Colonic mucosa (tissue), 4 donors: ENCODE measurements at regions not wholly inside any gene's neighbourhood (a gene's known extent, or its start where the extent isn't known, plus 50 kb on each side); places are given as distances from the start of the nearest gene placed in this dataset.
"Not testable (repeated sequence)": the region's sequence is repeated elsewhere in the genome, so short reads cannot be mapped to it uniquely, and the experiment has no call there.

Experiments
- DNase-seq: peaks from one replicate; pipeline ENCODE4 v3.0.0-alpha.2; 2020
- H3K27ac ChIP-seq: fragments of 200-600 bp; one replicate; pipeline ENCODE4 v1.8.0; 2021
- H3K27me3 ChIP-seq: fragments of 200-600 bp; one replicate; pipeline ENCODE4 v1.8.0; 2021
- H3K36me3 ChIP-seq: fragments of 200-600 bp; one replicate; pipeline ENCODE4 v1.8.0; 2021
- H3K4me1 ChIP-seq: fragments of 200-600 bp; one replicate; pipeline ENCODE4 v1.8.0; 2021; ENCODE audit warnings: mild to moderate bottlenecking
- H3K4me3 ChIP-seq: fragments of 200-600 bp; one replicate; pipeline ENCODE4 v1.8.0; 2021
- H3K9ac ChIP-seq, 2 donors: one replicate each; pipeline ENCODE4 v1.7.0; 2013; ENCODE audit warnings: control low read depth in 2 of 2, low read depth in 2 of 2, low read length in 2 of 2
- H3K9me3 ChIP-seq: fragments of 200-600 bp; one replicate; pipeline ENCODE4 v1.8.0; 2021
- intact Hi-C: fragments of 100-400 bp; cut with DNase I; formaldehyde crosslinking; loops from one replicate; pipeline ENCODE4 v1.14.1; 2022
- TF ChIP-seq, protein P1 (sequence below): fragments of 200-600 bp; IDR thresholded peaks from one replicate; pipeline ENCODE4 v1.8.0; 2022; ENCODE audit warnings: antibody characterized with exemption, mild to moderate bottlenecking
- donor health status: healthy.
- donor health status: DM: no; HTN: no; CAD: no.
- donor health status: DM: no; HTN: no; CAD: no.

DNA sequence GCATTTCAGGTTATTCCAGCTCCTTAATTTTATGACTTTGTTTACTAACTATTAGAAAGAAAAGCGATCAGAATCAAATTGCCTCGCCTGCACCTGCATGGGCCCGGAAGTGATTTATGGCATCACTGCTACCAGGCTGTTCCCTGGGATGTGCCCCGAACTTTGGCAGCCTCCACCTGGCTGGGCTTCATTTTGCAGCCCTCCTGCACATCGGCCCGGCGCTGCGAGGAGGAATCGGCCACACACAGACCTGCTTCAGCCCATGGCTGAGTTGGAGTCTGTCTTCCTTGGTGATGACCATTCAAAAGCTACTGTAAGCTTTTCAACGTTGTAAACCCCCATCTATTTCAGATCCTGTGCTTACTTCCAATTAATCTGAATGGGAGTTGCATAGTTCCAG lies 638.0 kb downstream of the RNF144A start:
- Histone ChIP-seq H3K9ac (no peak overlapping the region), H3K4me1 (no peaks in the 10 kb centered on the region), H3K9me3 (no peaks in the 10 kb centered on the region), H3K27ac (no peak overlapping the region), H3K27me3 (no peaks in the 10 kb centered on the region), H3K4me3 (no peak overlapping the region), H3K36me3 (no peaks in the 10 kb centered on the region)
- intact Hi-C loops, result no loop called here
- DNase-seq, result no peak
- TF ChIP-seq, protein P1, sequence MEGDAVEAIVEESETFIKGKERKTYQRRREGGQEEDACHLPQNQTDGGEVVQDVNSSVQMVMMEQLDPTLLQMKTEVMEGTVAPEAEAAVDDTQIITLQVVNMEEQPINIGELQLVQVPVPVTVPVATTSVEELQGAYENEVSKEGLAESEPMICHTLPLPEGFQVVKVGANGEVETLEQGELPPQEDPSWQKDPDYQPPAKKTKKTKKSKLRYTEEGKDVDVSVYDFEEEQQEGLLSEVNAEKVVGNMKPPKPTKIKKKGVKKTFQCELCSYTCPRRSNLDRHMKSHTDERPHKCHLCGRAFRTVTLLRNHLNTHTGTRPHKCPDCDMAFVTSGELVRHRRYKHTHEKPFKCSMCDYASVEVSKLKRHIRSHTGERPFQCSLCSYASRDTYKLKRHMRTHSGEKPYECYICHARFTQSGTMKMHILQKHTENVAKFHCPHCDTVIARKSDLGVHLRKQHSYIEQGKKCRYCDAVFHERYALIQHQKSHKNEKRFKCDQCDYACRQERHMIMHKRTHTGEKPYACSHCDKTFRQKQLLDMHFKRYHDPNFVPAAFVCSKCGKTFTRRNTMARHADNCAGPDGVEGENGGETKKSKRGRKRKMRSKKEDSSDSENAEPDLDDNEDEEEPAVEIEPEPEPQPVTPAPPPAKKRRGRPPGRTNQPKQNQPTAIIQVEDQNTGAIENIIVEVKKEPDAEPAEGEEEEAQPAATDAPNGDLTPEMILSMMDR, result no peak

DNA sequence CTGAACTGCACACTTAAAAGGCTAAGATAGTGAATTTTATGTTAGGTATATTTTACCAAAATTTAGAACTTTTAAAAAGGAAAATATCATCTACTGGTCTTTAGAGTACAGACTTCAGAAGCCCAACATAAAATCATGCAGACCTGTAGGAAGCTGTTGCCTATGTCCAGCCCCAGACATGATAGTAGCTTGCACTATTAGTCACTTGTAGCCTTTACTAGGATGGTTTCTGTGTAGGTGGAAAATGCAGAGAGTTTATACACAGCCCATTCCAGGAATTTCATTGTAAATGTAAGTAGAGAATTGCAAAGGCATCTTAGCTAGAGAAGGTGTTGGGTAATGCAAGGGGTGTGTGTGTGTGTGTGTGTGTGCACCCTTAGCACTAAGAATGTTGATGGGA lies 640.2 kb downstream of the RNF144A start:
- no peak overlapping the region for H3K27ac ChIP-seq
- H3K9ac ChIP-seq, result no peak overlapping the region
- intact Hi-C loops, result no loop called here
- H3K36me3 ChIP-seq, result no peaks in the 10 kb centered on the region
- no peaks in the 10 kb centered on the region for H3K4me1 ChIP-seq
- H3K9me3 ChIP-seq, result no peaks in the 10 kb centered on the region
- no peak for DNase-seq
- H3K4me3 ChIP-seq, result no peak overlapping the region
- H3K27me3 ChIP-seq, result no peaks in the 10 kb centered on the region
- TF ChIP-seq, protein P1, result no peak

GRCh38 chr2:7559791-7560190 lies 642.6 kb downstream of the RNF144A start:
- TF ChIP-seq, protein P1, result no peak
- Histone ChIP-seq H3K4me3 (no peak overlapping the region), H3K4me1 (no peaks in the 10 kb centered on the region), H3K27me3 (no peaks in the 10 kb centered on the region), H3K9me3 (no peaks in the 10 kb centered on the region), H3K36me3 (no peaks in the 10 kb centered on the region), H3K27ac (no peak overlapping the region), H3K9ac (no peak overlapping the region)
- DNase-seq, result no peak
- intact Hi-C loops, result no loop called here

DNA sequence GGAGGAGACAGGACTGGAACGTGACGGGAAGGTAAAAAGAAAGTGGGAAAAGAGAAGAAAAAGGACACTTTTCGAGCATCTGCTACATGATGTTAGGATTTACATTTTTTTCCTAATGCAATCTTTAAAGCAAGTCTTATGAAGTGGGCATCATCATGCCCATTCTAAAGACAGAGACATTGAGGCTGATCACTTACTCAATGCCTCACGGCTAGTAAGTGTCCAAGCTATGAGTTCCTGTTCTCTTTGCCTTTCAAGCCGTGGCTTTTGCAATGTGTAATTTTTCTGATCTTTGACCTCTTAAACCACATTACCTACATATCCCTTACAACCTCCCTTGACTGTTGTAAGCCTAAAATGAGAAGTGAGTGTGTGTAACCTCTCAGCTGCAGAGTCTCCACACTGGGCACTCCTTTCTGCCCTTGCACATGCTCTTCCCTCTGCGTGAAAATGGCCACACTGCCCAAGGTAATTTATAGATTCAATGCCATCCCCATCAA lies 649.2 kb downstream of the RNF144A start:
- Histone ChIP-seq H3K4me3 (no peak overlapping the region), H3K27me3 (no peaks in the 10 kb centered on the region), H3K9me3 (no peaks in the 10 kb centered on the region), H3K9ac (no peak overlapping the region), H3K27ac (no peak overlapping the region), H3K36me3 (no peaks in the 10 kb centered on the region), H3K4me1 (no peaks in the 10 kb centered on the region)
- intact Hi-C loops, result no loop called here
- no peak for DNase-seq
- TF ChIP-seq, protein P1, result no peak

- DNase-seq, H3K27me3 ChIP-seq, H3K36me3 ChIP-seq, H3K9ac ChIP-seq, H3K9me3 ChIP-seq, H3K4me1 ChIP-seq, intact Hi-C loops, H3K4me3 ChIP-seq, H3K27ac ChIP-seq: not testable (repeated sequence)
These were observed 649.9 kb downstream of the RNF144A start for GRCh38 chr2:7567116-7567515.

- Histone ChIP-seq H3K36me3 (no peaks in the 10 kb centered on the region), H3K4me3 (no peak overlapping the region), H3K27me3 (no peaks in the 10 kb centered on the region), H3K9ac (no peak overlapping the region), H3K9me3 (no peaks in the 10 kb centered on the region), H3K4me1 (no peaks in the 10 kb centered on the region), H3K27ac (no peak overlapping the region)
- DNase-seq, result peak; percentile 17
- TF ChIP-seq, protein P1, result no peak
- intact Hi-C loops, result no loop called here
These were observed 650.4 kb downstream of the RNF144A start for GRCh38 chr2:7567646-7568045.
